HEK293 (cell line): ENCODE measurements at regions not wholly inside any gene's neighbourhood (a gene's known extent, or its start where the extent isn't known, plus 50 kb on each side); places are given as distances from the start of the nearest gene placed in this dataset.

Experiments
- CTCF ChIA-PET: fragments of 350-600 bp; formaldehyde crosslinking; extraction: SDS; loops from one replicate; lab custom pipeline; 2021; ENCODE audit warnings: antibody characterized with exemption; lab: Yijun Ruan, JAX
- POLR2A ChIA-PET: fragments of 300-600 bp; formaldehyde crosslinking; extraction: SDS; loops from one replicate; lab custom pipeline; 2020; ENCODE audit warnings: antibody characterized with exemption, inconsistent platforms; lab: Yijun Ruan, JAX
- H3K27ac ChIP-seq: fragments of 200-500 bp; sonication (Bioruptor generic); 2 replicates; pipeline ENCODE4 v1.5.1; 2014; ENCODE audit warnings: low read depth, low read length, control low read depth, inconsistent platforms; ENCODE audit errors: extremely low read depth
- H3K36me3 ChIP-seq, 2 experiments: fragments of 200-500 bp in 1 of 2; sonication (Bioruptor generic) in 1 of 2; 1 replicate in 1 of 2; 2 replicates in 1 of 2; pipeline ENCODE4 v1.5.1; 2014 to 2017; ENCODE audit warnings: inconsistent platforms in 2 of 2, low read length in 2 of 2; ENCODE audit not compliant: control insufficient read depth in 2 of 2, insufficient read depth in 1 of 2
- H3K4me1 ChIP-seq: fragments of 200-500 bp; sonication (Bioruptor generic); 2 replicates; pipeline ENCODE4 v1.5.1; 2014; ENCODE audit warnings: mild to moderate bottlenecking, low read length, inconsistent platforms; ENCODE audit not compliant: control insufficient read depth, insufficient read depth
- H3K4me3 ChIP-seq: 2 replicates; pipeline ENCODE4 v1.5.1; 2011; ENCODE audit warnings: low read depth, mild to moderate bottlenecking, control low read depth, low read length, moderate library complexity
- H3K9me3 ChIP-seq: fragments of 200-500 bp; sonication (Bioruptor generic); 2 replicates; pipeline ENCODE4 v1.5.1; 2014; ENCODE audit warnings: low read depth, low read length, inconsistent platforms; ENCODE audit not compliant: control insufficient read depth, insufficient read depth
- GLIS1 ChIP-seq: fragments of 450-650 bp; formaldehyde crosslinking; IDR thresholded peaks from 2 replicates; pipeline ENCODE4 v1.5.1; 2016; ENCODE audit warnings: missing biosample characterization, missing genetic modification characterization
- PRDM1 ChIP-seq: fragments of 450-650 bp; formaldehyde crosslinking; IDR thresholded peaks from 2 replicates; pipeline ENCODE4; 2016; ENCODE audit warnings: missing biosample characterization, missing genetic modification characterization
- PRDM4 ChIP-seq: fragments of 450-650 bp; formaldehyde crosslinking; IDR thresholded peaks from 2 replicates; pipeline ENCODE4 v1.5.1; 2017; ENCODE audit warnings: missing biosample characterization, missing genetic modification characterization
- RBAK ChIP-seq: fragments of 450-650 bp; formaldehyde crosslinking; IDR thresholded peaks from 2 replicates; pipeline ENCODE4 v1.5.1; 2016; ENCODE audit warnings: missing biosample characterization, missing genetic modification characterization
- TRIM28 ChIP-seq: IDR thresholded peaks from 2 replicates; pipeline ENCODE4 v1.6.1; 2011; ENCODE audit warnings: low read length, control low read depth, borderline replicate concordance
- ZBTB44 ChIP-seq: fragments of 450-650 bp; IDR thresholded peaks from 2 replicates; pipeline ENCODE4 v1.5.1; 2018; ENCODE audit warnings: missing biosample characterization, mild to moderate bottlenecking, missing genetic modification characterization
- ZBTB48 ChIP-seq: fragments of 450-650 bp; formaldehyde crosslinking; IDR thresholded peaks from 2 replicates; pipeline ENCODE4 v1.5.1; 2016; ENCODE audit warnings: missing biosample characterization, missing genetic modification characterization
- ZIC2 ChIP-seq: fragments of 450-650 bp; formaldehyde crosslinking; IDR thresholded peaks from 2 replicates; pipeline ENCODE4 v1.5.1; 2016; ENCODE audit warnings: missing biosample characterization, missing genetic modification characterization
- ZNF112 ChIP-seq: fragments of 450-650 bp; formaldehyde crosslinking; IDR thresholded peaks from 2 replicates; pipeline ENCODE4 v1.5.0; 2017; ENCODE audit warnings: missing biosample characterization, missing genetic modification characterization
- ZNF146 ChIP-seq: fragments of 450-650 bp; formaldehyde crosslinking; IDR thresholded peaks from 2 replicates; pipeline ENCODE4 v1.5.1; 2016; ENCODE audit warnings: missing biosample characterization, missing genetic modification characterization
- ZNF335 ChIP-seq: fragments of 450-650 bp; formaldehyde crosslinking; conservative IDR thresholded peaks from 2 replicates; pipeline ENCODE4 v1.5.1; 2016; ENCODE audit warnings: missing biosample characterization, missing genetic modification characterization
- ZNF394 ChIP-seq: fragments of 450-650 bp; formaldehyde crosslinking; IDR thresholded peaks from 2 replicates; pipeline ENCODE4 v1.5.1; 2016; ENCODE audit warnings: missing biosample characterization, missing genetic modification characterization, mild to moderate bottlenecking, moderate library complexity, borderline replicate concordance
- ZNF585B ChIP-seq: fragments of 450-650 bp; formaldehyde crosslinking; IDR thresholded peaks from 2 replicates; pipeline ENCODE4 v1.5.1; 2016; ENCODE audit warnings: missing biosample characterization, missing genetic modification characterization
- ZNF670 ChIP-seq: fragments of 450-650 bp; formaldehyde crosslinking; IDR thresholded peaks from 2 replicates; pipeline ENCODE4 v1.5.1; 2016; ENCODE audit warnings: missing biosample characterization, missing genetic modification characterization, low read depth
- ZSCAN30 ChIP-seq: fragments of 450-650 bp; IDR thresholded peaks from 2 replicates; pipeline ENCODE4 v1.5.1; 2018; ENCODE audit warnings: missing biosample characterization, mild to moderate bottlenecking, missing genetic modification characterization, moderate library complexity
- ZXDB ChIP-seq: fragments of 450-650 bp; formaldehyde crosslinking; IDR thresholded peaks from 2 replicates; pipeline ENCODE4 v1.5.1; 2016; ENCODE audit warnings: missing biosample characterization, missing genetic modification characterization
- TF ChIP-seq, protein P1 (sequence below): fragments of 450-650 bp; formaldehyde crosslinking; IDR thresholded peaks from 2 replicates; pipeline ENCODE4 v1.5.1; 2016; ENCODE audit warnings: missing biosample characterization, missing genetic modification characterization
- TF ChIP-seq, protein P2 (sequence below): fragments of 450-650 bp; formaldehyde crosslinking; IDR thresholded peaks from 2 replicates; pipeline ENCODE4 v1.5.1; 2016; ENCODE audit warnings: missing biosample characterization, missing genetic modification characterization
- TF ChIP-seq, protein P3 (sequence below): fragments of 450-650 bp; formaldehyde crosslinking; IDR thresholded peaks from 2 replicates; pipeline ENCODE4 v1.5.1; 2016; ENCODE audit warnings: missing biosample characterization, missing genetic modification characterization

DNA sequence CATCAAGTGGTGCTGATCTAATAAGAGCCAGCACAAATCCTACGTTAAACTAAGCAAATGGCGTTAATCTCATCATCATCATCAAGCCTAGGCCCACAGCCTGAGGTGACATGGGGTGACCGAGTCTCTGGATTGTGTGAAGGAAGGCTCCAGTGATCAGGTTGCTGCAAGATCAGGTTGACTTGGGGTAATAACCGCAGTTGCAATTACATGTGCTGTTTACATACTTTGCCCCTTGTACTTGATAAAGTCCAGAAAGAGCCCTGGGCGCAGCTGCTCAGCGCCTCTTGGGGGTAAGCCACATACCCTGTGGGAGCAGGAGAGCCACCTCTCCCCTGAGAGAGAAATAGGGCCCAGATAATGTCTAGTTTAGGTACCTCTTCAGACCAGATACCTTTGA is 228.1 kb downstream of the WDR11 start:
- ChIA-PET CTCF (interaction anchor here (1.1 to 2.6 kb wide), 4 partner anchors 9 to 136 kb away, joined by 3 to 10 read pairs (median 6); no protein-coding TSS in a partner anchor), POLR2A (no interaction called here)
- peaks cover 8% of the 10 kb centered on the region; the same call in 1 of the 2 replicates for H3K4me1 ChIP-seq
- H3K27ac ChIP-seq = no peak overlapping the region
- H3K36me3 ChIP-seq = no peaks in the 10 kb centered on the region
- no peak for TF ChIP-seq ZNF394 (tag by site-specific recombination)
- TF ChIP-seq ZNF146 (tag by site-specific recombination) = no peak
- TF ChIP-seq GLIS1 = peak; percentile 65
- TF ChIP-seq ZNF585B (tag by site-specific recombination) = no peak
- H3K4me3 ChIP-seq = no peak overlapping the region
- H3K9me3 ChIP-seq = no peaks in the 10 kb centered on the region

- ChIA-PET CTCF (interaction anchor here (0.6 to 2.6 kb wide), 5 partner anchors 10 to 196 kb away, joined by 3 to 10 read pairs (median 3); no protein-coding TSS in a partner anchor), POLR2A (no interaction called here)
- TF ChIP-seq ZBTB48 (tag by site-specific recombination) = peak; percentile 70
- peak; percentile 98 for TF ChIP-seq GLIS1
- TF ChIP-seq ZXDB (tag by site-specific recombination) = 0 out of 2 replicates have a peak, but pooled peaks have one; percentile 16
- no peak for TF ChIP-seq ZNF670 (tag by site-specific recombination)
- TF ChIP-seq ZIC2 = peak; percentile 83
- peak; percentile 97 for TF ChIP-seq TRIM28
- TF ChIP-seq, protein P1, sequence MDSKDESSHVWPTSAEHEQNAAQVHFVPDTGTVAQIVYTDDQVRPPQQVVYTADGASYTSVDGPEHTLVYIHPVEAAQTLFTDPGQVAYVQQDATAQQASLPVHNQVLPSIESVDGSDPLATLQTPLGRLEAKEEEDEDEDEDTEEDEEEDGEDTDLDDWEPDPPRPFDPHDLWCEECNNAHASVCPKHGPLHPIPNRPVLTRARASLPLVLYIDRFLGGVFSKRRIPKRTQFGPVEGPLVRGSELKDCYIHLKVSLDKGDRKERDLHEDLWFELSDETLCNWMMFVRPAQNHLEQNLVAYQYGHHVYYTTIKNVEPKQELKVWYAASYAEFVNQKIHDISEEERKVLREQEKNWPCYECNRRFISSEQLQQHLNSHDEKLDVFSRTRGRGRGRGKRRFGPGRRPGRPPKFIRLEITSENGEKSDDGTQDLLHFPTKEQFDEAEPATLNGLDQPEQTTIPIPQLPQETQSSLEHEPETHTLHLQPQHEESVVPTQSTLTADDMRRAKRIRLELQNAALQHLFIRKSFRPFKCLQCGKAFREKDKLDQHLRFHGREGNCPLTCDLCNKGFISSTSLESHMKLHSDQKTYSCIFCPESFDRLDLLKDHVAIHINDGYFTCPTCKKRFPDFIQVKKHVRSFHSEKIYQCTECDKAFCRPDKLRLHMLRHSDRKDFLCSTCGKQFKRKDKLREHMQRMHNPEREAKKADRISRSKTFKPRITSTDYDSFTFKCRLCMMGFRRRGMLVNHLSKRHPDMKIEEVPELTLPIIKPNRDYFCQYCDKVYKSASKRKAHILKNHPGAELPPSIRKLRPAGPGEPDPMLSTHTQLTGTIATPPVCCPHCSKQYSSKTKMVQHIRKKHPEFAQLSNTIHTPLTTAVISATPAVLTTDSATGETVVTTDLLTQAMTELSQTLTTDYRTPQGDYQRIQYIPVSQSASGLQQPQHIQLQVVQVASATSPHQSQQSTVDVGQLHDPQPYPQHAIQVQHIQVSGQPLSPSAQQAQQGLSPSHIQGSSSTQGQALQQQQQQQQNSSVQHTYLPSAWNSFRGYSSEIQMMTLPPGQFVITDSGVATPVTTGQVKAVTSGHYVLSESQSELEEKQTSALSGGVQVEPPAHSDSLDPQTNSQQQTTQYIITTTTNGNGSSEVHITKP = 0 out of 2 replicates have a peak, but pooled peaks have one; percentile 22
- TF ChIP-seq RBAK = no peak
- 0 out of 2 replicates have a peak, but pooled peaks have one; percentile 29 for TF ChIP-seq ZBTB44 (tag by site-specific recombination)
- TF ChIP-seq, protein P2, sequence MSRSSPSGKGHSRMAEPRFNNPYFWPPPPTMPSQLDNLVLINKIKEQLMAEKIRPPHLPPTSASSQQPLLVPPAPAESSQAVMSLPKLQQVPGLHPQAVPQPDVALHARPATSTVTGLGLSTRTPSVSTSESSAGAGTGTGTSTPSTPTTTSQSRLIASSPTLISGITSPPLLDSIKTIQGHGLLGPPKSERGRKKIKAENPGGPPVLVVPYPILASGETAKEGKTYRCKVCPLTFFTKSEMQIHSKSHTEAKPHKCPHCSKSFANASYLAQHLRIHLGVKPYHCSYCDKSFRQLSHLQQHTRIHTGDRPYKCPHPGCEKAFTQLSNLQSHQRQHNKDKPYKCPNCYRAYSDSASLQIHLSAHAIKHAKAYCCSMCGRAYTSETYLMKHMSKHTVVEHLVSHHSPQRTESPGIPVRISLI (tag by site-specific recombination) = no peak
- no peak for TF ChIP-seq PRDM1 (tag by site-specific recombination)
- TF ChIP-seq ZSCAN30 (tag by site-specific recombination) = peak; percentile 65; the same call in 1 of the 2 replicates
- TF ChIP-seq, protein P3, sequence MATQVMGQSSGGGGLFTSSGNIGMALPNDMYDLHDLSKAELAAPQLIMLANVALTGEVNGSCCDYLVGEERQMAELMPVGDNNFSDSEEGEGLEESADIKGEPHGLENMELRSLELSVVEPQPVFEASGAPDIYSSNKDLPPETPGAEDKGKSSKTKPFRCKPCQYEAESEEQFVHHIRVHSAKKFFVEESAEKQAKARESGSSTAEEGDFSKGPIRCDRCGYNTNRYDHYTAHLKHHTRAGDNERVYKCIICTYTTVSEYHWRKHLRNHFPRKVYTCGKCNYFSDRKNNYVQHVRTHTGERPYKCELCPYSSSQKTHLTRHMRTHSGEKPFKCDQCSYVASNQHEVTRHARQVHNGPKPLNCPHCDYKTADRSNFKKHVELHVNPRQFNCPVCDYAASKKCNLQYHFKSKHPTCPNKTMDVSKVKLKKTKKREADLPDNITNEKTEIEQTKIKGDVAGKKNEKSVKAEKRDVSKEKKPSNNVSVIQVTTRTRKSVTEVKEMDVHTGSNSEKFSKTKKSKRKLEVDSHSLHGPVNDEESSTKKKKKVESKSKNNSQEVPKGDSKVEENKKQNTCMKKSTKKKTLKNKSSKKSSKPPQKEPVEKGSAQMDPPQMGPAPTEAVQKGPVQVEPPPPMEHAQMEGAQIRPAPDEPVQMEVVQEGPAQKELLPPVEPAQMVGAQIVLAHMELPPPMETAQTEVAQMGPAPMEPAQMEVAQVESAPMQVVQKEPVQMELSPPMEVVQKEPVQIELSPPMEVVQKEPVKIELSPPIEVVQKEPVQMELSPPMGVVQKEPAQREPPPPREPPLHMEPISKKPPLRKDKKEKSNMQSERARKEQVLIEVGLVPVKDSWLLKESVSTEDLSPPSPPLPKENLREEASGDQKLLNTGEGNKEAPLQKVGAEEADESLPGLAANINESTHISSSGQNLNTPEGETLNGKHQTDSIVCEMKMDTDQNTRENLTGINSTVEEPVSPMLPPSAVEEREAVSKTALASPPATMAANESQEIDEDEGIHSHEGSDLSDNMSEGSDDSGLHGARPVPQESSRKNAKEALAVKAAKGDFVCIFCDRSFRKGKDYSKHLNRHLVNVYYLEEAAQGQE (tag by site-specific recombination) = no peak
- TF ChIP-seq ZNF112 (tag by site-specific recombination) = no peak
- peak; percentile 45 for TF ChIP-seq ZNF335
- no peak for TF ChIP-seq PRDM4 (tag by site-specific recombination)
- Histone ChIP-seq H3K27ac (peak overlapping the region; percentile 4; the same call in 1 of the 2 replicates), H3K4me1 (peaks cover 8% of the 10 kb centered on the region; the same call in 1 of the 2 replicates), H3K4me3 (no peak overlapping the region), H3K36me3 (no peaks in the 10 kb centered on the region), H3K9me3 (no peaks in the 10 kb centered on the region)
Measured at GRCh38 chr10:121080281-121080891, 229.2 kb downstream of the WDR11 start.
